Coronary artery (tissue), 2 donors: ENCODE measurements at regions not wholly inside any gene's neighbourhood (a gene's known extent, or its start where the extent isn't known, plus 50 kb on each side); places are given as distances from the start of the nearest gene placed in this dataset.
"Not testable (repeated sequence)": the region's sequence is repeated elsewhere in the genome, so short reads cannot be mapped to it uniquely, and the experiment has no call there.

Experiments
- DNase-seq: peaks from one replicate; pipeline ENCODE4 v3.0.0-alpha.2; 2017; ENCODE audit warnings: low spot score
- H3K27ac ChIP-seq, 2 donors: fragments of 200-600 bp; sonication (generic); one replicate each; pipeline ENCODE4 v1.5.1; 2016 to 2019
- H3K4me3 ChIP-seq: fragments of 200-600 bp; sonication (generic); 2 replicates; pipeline ENCODE4 v1.5.1; 2016; ENCODE audit warnings: mild to moderate bottlenecking, moderate library complexity
- CTCF ChIP-seq: fragments of 200-600 bp; sonication (generic); IDR thresholded peaks from one replicate; pipeline ENCODE4 v1.5.1; 2019; ENCODE audit warnings: antibody characterized with exemption

- no peak for DNase-seq
These were observed 197.8 kb downstream of the CTTN start for GRCh38 chr11:70596091-70596490.

DNA sequence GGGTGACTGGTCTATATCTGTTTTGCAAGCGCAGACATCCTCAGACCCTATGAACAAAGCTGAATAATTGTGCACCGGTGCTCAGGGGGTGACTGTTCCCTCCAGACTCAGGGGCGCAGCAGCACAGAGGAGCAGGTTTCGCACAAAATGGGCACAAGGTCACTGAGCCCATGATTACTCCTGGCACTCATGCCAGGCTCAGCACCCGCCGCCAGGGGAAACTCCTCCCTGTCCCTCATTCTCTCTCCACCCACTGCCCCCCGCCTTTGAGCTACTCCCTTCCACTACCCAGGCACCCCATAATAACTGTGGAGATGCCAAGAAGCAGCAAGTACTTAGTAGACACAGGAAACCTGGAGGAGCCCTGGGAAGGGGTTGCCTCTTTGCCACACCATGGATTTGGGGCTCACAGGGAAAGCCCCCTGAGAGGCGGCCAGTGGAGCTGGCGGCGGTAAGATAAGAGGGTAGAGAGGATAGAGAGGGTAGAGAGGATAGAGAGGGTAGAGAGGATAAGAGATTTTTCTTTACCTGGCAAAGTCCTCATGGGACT, 198.8 kb downstream of the CTTN start:
- no peak for DNase-seq
- H3K4me3 ChIP-seq, result no peak overlapping the region
- TF ChIP-seq CTCF, result no peak
- no peak overlapping the region for H3K27ac ChIP-seq

More at GRCh38 chr11:70596091-70596490, 197.8 kb downstream of the CTTN start:
- no peak for TF ChIP-seq CTCF
- H3K27ac ChIP-seq, result no peak overlapping the region
- H3K4me3 ChIP-seq, result no peak overlapping the region

DNA sequence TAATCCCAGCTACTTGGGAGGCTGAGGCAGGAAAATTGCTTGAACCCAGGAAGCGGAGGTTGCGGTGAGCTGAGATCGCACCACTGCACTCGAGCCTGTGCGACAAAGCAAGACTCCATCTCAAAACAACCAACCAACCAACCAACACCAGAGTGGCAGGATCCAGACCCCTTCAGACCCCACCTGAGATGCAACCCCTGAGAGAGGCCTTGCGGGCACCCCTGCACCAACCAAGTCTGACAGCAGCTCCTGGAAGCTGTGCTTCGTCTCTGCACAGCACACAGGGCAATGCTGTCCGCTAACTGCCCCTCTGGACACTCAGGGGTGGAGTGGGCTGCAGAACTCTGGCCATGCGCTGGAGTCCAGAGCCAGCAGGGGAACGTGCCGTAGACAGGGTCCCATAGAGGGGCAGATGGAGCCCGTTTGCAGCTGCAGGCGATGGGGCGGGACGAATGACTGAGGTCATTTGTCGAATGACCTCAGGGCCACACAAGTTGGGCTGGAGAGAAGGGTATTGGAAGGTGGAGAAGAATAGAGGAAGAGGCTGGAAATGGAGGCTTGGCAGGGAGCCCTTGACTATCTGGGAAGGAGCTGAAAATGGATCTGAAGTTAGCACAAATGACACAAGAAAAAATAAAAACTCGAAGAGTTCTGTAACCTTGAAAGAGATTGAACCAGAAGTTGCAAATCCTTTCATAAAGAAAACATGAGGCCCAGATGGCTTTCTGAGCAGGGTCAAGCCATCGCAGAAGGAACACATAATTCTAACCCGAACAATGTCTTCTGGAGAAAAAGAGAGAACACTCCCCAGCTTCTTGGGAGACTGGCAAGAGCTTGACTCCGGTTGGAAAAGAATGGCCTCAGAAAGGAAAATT, 199.7 kb downstream of the CTTN start:
- Histone ChIP-seq H3K27ac (no peak overlapping the region), H3K4me3 (no peak overlapping the region)
- DNase-seq, result no peak
- TF ChIP-seq CTCF, result no peak

- not testable (repeated sequence) for DNase-seq, H3K4me3 ChIP-seq, H3K27ac ChIP-seq
These were observed 202.6 kb downstream of the CTTN start for GRCh38 chr11:70600911-70601415.

DNA sequence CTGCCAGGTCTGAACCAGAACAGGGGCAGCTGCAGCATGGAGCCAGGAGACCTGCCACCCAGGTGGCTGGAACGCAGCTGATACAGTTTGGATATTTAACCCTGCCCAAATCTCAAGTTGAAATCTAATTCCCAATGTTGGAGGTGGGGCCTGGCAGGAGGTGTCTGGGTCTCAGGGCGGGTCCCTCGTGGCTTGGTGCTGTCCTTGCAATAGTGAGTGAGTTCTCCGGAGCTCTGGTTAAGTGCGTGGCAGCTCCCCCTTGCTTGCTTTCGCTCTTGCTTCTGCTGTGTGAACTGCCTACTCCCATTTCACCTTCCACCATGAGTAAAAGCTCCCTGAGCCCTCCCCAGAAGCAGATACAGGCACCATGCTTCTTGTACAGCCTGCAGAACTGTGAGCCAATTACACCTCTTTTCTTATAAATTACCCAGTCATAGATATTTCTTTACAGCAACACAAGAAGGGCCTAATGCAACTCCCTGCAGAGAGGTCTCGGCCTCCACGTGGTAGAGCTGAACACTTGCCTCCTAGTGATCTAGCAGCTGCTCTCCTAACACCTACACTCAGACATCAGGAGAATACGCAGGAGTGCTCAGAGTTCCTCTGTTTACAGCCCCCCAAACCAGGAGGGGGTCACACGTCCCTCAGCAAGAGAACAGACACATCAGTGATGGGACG, 203.7 kb downstream of the CTTN start:
- Histone ChIP-seq H3K27ac (no peak overlapping the region), H3K4me3 (no peak overlapping the region)
- DNase-seq, result no peak
- no peak for TF ChIP-seq CTCF

DNA sequence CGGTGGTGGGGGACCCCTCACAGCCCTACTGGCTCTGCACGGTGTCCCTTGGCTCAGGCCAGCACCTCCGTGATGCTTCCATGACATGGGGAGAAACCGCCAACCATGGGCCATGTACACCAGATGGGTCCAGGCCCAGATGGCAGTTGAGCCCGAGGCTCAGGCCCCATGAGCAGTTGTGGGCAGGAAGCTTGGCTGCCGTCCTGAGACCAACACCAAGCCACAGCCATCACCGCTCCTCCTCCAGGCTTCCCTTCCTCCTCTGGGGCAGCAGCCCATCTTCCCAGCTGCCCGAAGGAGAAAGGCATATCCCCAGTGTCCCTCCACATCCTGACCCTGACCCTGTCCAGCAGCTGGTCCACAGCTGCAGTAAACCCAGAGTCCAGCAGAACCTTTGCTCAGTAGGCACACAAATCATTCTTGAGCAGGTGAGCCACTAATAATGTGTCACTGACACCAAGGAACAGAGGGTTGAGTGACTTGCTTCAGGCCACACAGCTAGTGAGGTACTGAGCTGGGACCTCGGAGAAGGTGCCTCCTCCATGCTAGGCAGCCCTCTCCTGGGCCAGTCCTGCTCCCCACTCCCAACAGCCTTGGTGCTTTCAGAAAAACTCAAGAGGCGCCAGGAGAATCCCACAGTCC, 204.9 kb downstream of the CTTN start:
- Histone ChIP-seq H3K27ac (no peak overlapping the region), H3K4me3 (no peak overlapping the region)
- no peak for TF ChIP-seq CTCF
- no peak for DNase-seq

- DNase-seq, result no peak
- TF ChIP-seq CTCF, result no peak
- Histone ChIP-seq H3K27ac (no peak overlapping the region), H3K4me3 (no peak overlapping the region)
These were observed 205.5 kb downstream of the CTTN start for GRCh38 chr11:70603756-70604211.
